B cell (primary cell): ENCODE measurements at regions not wholly inside any gene's neighbourhood (a gene's known extent, or its start where the extent isn't known, plus 50 kb on each side); places are given as distances from the start of the nearest gene placed in this dataset.

Experiments
- ATAC-seq: fragments of 200-7000 bp; cut with Tn5 transposase; one replicate; pipeline ENCODE4 v1.10.0; 2021; ENCODE audit warnings: low read depth, mild to moderate bottlenecking, moderate number of reproducible peaks, moderate library complexity
- CTCF ChIA-PET: fragments of 350-600 bp; sonication (Branson Sonifier 250); formaldehyde crosslinking; loops from one replicate; lab custom pipeline; 2021; ENCODE audit warnings: antibody characterized with exemption, inconsistent platforms; lab: Charles Lee
- POLR2A ChIA-PET: fragments of 350-600 bp; sonication (Branson Sonifier 250); formaldehyde crosslinking; loops from one replicate; lab custom pipeline; 2021; ENCODE audit warnings: antibody characterized with exemption; lab: Charles Lee
- DNase-seq: peaks from one replicate; pipeline ENCODE4 v3.0.0; 2013
- H2AFZ ChIP-seq: 2 replicates; pipeline ENCODE4 v1.6.1; 2012; ENCODE audit warnings: mild to moderate bottlenecking, low read depth, low read length; ENCODE audit not compliant: insufficient read depth, poor library complexity, severe bottlenecking
- H3K27ac ChIP-seq, 2 donors: 1 replicate in 1 of 2; 2 replicates in 1 of 2; pipeline ENCODE4 v1.5.1; 2012 to 2013; ENCODE audit warnings: low read length in 2 of 2, mild to moderate bottlenecking in 2 of 2, moderate library complexity in 1 of 2
- H3K27me3 ChIP-seq, 4 experiments: fragments of 200-600 bp in 1 of 4; sonication (generic) in 1 of 4; replicated peaks in 1 of 4; 1 replicate in 2 of 4; 2 replicates in 2 of 4; pipeline versions ENCODE4 v1.6.1 to v1.7.0; 2013 to 2016; ENCODE audit warnings: low read length in 3 of 4, mild to moderate bottlenecking in 2 of 4, mixed read lengths in 1 of 4, moderate library complexity in 1 of 4; ENCODE audit not compliant: insufficient read depth in 4 of 4, control insufficient read depth in 3 of 4; ENCODE audit errors: control extremely low read depth in 1 of 4
- H3K36me3 ChIP-seq, 2 experiments: replicated peaks in 1 of 2; 1 replicate in 1 of 2; 2 replicates in 1 of 2; pipeline versions ENCODE4 v1.6.1 to v1.7.1; 2013; ENCODE audit warnings: low read length in 1 of 2; ENCODE audit not compliant: insufficient read depth in 2 of 2, control insufficient read depth in 1 of 2; ENCODE audit errors: control extremely low read depth in 1 of 2, extremely low read depth in 1 of 2
- H3K4me1 ChIP-seq, 2 donors: fragments of 200-600 bp in 1 of 2; sonication (generic) in 1 of 2; 1 replicate in 1 of 2; 2 replicates in 1 of 2; pipeline versions ENCODE4 v1.5.1 to v1.6.1; 2013 to 2017; ENCODE audit warnings: low read length in 2 of 2; ENCODE audit not compliant: control insufficient read depth in 2 of 2, insufficient read depth in 2 of 2
- H3K4me2 ChIP-seq: replicated peaks from 2 replicates; pipeline ENCODE3; 2012; ENCODE audit warnings: mild to moderate bottlenecking, low read depth, low read length; ENCODE audit not compliant: poor library complexity, severe bottlenecking
- H3K4me3 ChIP-seq, 5 experiments: fragments of 200-600 bp in 1 of 5; sonication (generic) in 1 of 5; 1 replicate in 3 of 5; 2 replicates in 2 of 5; pipeline versions ENCODE4 v1.5.1 to v1.7.0; 2011 to 2016; ENCODE audit warnings: low read length in 4 of 5, mild to moderate bottlenecking in 4 of 5, low read depth in 2 of 5, control low read depth in 1 of 5, moderate library complexity in 1 of 5; ENCODE audit not compliant: insufficient read depth in 1 of 5; ENCODE audit errors: control extremely low read depth in 1 of 5, extremely low read depth in 1 of 5
- H3K79me2 ChIP-seq: fragments of 200-600 bp; sonication (generic); one replicate; pipeline ENCODE4 v1.6.0; 2016; ENCODE audit warnings: low read length; ENCODE audit not compliant: control insufficient read depth, insufficient read depth
- H3K9ac ChIP-seq: fragments of 200-600 bp; sonication (generic); 2 replicates; pipeline ENCODE4 v1.6.1; 2017; ENCODE audit warnings: mild to moderate bottlenecking, low read length, moderate library complexity
- H3K9me3 ChIP-seq, 3 donors: one replicate each; pipeline versions ENCODE4 v1.6.1 to v1.7.1; 2013; ENCODE audit warnings: low read length in 2 of 3; ENCODE audit not compliant: control insufficient read depth in 2 of 3, insufficient read depth in 1 of 3; ENCODE audit errors: control extremely low read depth in 1 of 3
- H4K20me1 ChIP-seq: 2 replicates; pipeline ENCODE4 v1.6.0; 2012; ENCODE audit warnings: mild to moderate bottlenecking, low read length; ENCODE audit not compliant: insufficient read depth, control insufficient read depth, poor library complexity, severe bottlenecking
- H3K27ac Mint-ChIP-seq: one replicate; pipeline ENCODE4 v1.8.0; 2021; ENCODE audit warnings: mixed read lengths
- H3K27me3 Mint-ChIP-seq: one replicate; pipeline ENCODE4 v1.8.0; 2021; ENCODE audit warnings: mixed read lengths
- H3K4me1 Mint-ChIP-seq: one replicate; pipeline ENCODE4 v1.8.0; 2021; ENCODE audit warnings: mixed read lengths
- H3K4me3 Mint-ChIP-seq: one replicate; pipeline ENCODE4 v1.8.0; 2021; ENCODE audit warnings: mixed read lengths
- H3K9me3 Mint-ChIP-seq: one replicate; pipeline ENCODE4 v1.8.0; 2022; ENCODE audit warnings: mixed read lengths; ENCODE audit not compliant: insufficient read depth
- EZH2 ChIP-seq: IDR thresholded peaks from 2 replicates; pipeline ENCODE4 v1.6.1; 2012; ENCODE audit warnings: borderline replicate concordance, low read depth, mild to moderate bottlenecking, moderate library complexity, low read length; ENCODE audit not compliant: insufficient read depth, poor library complexity, severe bottlenecking
- WGBS: methylation state at CpG from one replicate; pipeline ENCODE4 v1.1.5; 2013; ENCODE audit warnings: missing lambda C conversion rate; ENCODE audit not compliant: insufficient coverage; 5-methylcytosine and 5-hydroxymethylcytosine counted together
- intact Hi-C: fragments of 100-400 bp; cut with micrococcal nuclease; formaldehyde crosslinking; loops from one replicate; pipeline ENCODE4 v1.10.0; 2022
- TF ChIP-seq, protein P1 (sequence below): fragments of 200-600 bp; IDR thresholded peaks from one replicate; pipeline ENCODE4 v1.8.0; 2022; ENCODE audit warnings: antibody characterized with exemption, mild to moderate bottlenecking

DNA sequence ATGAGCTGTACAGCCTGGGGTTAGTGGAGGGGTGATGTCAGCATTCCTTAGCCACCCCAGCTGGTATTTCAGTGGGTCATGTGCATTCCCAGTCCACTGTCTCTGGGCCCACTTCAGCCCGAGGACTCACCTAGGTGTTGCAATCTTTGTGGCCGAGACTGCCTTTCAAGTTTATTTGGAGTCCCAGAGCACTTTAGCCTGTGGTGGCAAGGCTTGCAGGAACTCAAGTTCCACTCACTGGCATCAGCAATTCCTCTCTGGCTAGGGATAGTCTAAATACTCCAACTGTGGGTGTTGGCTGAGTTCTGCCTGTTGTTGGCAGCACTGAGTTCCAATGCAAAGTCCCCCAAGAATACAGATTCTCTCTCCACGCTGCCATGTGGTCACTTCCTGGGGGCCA is 191.6 kb upstream of the PGR start:
- ChIA-PET POLR2A (no interaction called here), CTCF (no interaction called here)
- DNase-seq (no peak), ATAC-seq (no peak)
- Histone ChIP-seq H3K27ac (no peak overlapping the region), H3K9me3 (peaks cover 0 to 5% (median 0%) of the 10 kb centered on the region in 3 donors), H4K20me1 (no peaks in the 10 kb centered on the region), H2AFZ (no peak overlapping the region), H3K9ac (no peak overlapping the region), H3K4me2 (no peak overlapping the region), H3K27me3 (no peaks in the 10 kb centered on the region), H3K4me3 (no peak overlapping the region), H3K4me1 (no peaks in the 10 kb centered on the region), H3K79me2 (no peaks in the 10 kb centered on the region), H3K36me3 (no peaks in the 10 kb centered on the region)
- Mint-ChIP-seq H3K9me3 (no peaks in the 10 kb centered on the region), H3K27ac (no peak overlapping the region), H3K4me1 (no peaks in the 10 kb centered on the region), H3K4me3 (no peak overlapping the region), H3K27me3 (no peaks in the 10 kb centered on the region)
- intact Hi-C loops: no loop called here
- WGBS: 79% methylated on average over 2 of the region's 3 CpGs
- no peak for TF ChIP-seq EZH2
- TF ChIP-seq, protein P1, sequence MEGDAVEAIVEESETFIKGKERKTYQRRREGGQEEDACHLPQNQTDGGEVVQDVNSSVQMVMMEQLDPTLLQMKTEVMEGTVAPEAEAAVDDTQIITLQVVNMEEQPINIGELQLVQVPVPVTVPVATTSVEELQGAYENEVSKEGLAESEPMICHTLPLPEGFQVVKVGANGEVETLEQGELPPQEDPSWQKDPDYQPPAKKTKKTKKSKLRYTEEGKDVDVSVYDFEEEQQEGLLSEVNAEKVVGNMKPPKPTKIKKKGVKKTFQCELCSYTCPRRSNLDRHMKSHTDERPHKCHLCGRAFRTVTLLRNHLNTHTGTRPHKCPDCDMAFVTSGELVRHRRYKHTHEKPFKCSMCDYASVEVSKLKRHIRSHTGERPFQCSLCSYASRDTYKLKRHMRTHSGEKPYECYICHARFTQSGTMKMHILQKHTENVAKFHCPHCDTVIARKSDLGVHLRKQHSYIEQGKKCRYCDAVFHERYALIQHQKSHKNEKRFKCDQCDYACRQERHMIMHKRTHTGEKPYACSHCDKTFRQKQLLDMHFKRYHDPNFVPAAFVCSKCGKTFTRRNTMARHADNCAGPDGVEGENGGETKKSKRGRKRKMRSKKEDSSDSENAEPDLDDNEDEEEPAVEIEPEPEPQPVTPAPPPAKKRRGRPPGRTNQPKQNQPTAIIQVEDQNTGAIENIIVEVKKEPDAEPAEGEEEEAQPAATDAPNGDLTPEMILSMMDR: no peak

- H3K4me2 ChIP-seq: no peak overlapping the region
- CTCF ChIA-PET: no interaction called here
- no peaks in the 10 kb centered on the region for H3K27me3 Mint-ChIP-seq
- peaks cover 2% of the 10 kb centered on the region for H3K9me3 Mint-ChIP-seq
- no peaks in the 10 kb centered on the region for H3K9me3 ChIP-seq
- H2AFZ ChIP-seq: no peak overlapping the region
- H3K4me3 Mint-ChIP-seq: no peak overlapping the region
- ATAC-seq (no peak), DNase-seq (no peak)
- H3K36me3 ChIP-seq: no peaks in the 10 kb centered on the region
- no peak for TF ChIP-seq EZH2
- TF ChIP-seq, protein P1: no peak
- no peaks in the 10 kb centered on the region for H3K4me1 Mint-ChIP-seq
- H3K27ac ChIP-seq: no peak overlapping the region
- H3K79me2 ChIP-seq: no peaks in the 10 kb centered on the region
- no peak overlapping the region for H3K9ac ChIP-seq
- no peak overlapping the region for H3K27ac Mint-ChIP-seq
- no CpG with 5 or more reads among the region's 3 CpGs for WGBS
- H3K4me1 ChIP-seq: no peaks in the 10 kb centered on the region
- POLR2A ChIA-PET: no interaction called here
- intact Hi-C loops: no loop called here
- H3K4me3 ChIP-seq: no peak overlapping the region
- H3K27me3 ChIP-seq: no peaks in the 10 kb centered on the region
- no peaks in the 10 kb centered on the region for H4K20me1 ChIP-seq
Measured at GRCh38 chr11:101306721-101307120, 177.1 kb upstream of the PGR start.
